ENCODE measurements at regions not wholly inside any gene's neighbourhood (a gene's known extent, or its start where the extent isn't known, plus 50 kb on each side); places are given as distances from the start of the nearest gene placed in this dataset.

- no peak for DNase-seq
These were observed 254.8 kb upstream of the IRX4 start for GRCh38 chr5:2137444-2138050.

DNA sequence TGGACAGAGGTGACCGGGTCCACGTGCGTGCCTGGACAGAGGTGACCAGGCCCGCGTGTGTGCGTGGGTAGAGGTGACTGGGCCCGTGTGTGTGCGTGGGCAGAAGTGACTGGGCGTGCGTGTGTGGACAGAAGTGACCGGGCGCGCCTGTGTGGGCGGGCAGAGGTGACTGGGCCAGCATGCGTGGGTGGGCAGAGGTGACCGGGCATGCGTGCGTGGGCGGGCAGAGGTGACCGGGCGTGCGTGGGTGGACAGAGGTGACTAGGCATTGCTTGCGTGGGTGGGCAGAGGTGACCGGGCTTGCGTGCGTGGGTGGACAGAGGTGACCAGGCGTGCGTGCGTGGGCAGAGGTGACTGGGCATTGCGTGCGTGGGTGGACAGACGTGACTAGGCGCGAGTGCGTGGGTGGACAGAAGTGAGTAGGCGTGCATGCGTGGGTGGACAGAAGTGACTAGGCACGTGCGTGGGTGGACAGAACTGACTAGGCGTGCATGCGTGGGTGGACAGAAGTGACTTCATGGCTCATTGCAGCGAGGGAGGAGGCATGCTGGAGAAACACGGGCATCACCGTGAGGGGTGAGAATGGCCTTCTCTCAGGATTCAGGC lies 254.1 kb upstream of the IRX4 start:
- peak in 1 of 2 experiments; percentile 3 for DNase-seq

- DNase-seq, result no peak
These were observed 253.1 kb upstream of the IRX4 start for GRCh38 chr5:2135833-2136232.

DNA sequence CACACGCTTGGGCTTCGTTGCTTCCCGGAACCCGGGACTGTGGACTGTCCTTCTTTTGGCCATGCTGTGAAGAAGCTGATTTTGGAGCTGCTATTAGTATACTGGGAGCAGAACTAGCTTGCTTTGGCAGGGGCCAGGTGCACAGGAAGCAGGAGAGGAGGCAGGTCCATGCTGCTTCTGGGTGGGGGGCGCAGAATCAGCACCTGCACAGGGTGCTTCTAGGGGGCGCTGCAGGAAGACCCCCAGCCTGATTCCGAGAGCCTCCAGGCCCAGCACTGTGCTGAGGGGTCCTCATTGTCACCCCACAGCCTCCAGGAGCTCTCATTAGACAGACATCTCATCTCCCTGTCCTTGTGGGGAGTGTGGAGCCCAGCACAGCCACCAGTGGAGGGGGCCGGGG lies 252.6 kb upstream of the IRX4 start:
- no peak for DNase-seq

DNA sequence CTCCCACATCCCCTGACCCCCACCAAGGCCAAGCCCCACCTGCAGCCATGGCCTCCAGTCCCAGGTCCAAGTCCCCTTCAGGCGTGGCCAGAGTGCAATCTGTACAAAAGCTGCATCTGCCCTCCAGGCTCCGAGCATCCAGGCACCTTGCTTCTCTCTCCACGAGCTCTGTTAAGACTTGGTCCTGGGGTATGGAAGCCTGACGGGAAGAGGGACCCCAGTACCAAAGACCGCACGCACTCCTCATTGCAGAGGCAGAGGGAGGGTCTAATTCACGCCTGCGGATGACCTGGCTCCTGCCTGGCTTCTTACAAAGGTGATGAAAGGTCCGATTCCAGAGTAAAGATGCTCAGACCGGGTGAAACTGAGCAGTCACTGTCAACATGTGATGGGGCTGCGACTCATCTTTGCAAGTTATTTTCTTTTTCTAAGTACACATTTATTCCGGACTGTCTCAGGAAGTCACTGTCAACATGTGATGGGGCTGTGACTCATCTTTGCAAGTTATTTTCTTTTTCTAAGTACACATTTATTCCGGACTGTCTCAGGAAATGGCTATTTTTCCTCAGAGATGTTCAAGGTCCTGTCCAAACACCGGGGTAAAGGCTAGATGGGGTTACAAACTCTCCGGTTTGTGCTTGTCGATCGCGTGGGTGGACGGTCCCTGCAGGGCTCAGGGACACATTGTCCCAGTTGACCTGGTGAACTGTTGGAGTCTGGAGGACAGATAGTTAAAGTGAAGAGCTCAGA lies 252.0 kb upstream of the IRX4 start:
- no peak for DNase-seq

DNA sequence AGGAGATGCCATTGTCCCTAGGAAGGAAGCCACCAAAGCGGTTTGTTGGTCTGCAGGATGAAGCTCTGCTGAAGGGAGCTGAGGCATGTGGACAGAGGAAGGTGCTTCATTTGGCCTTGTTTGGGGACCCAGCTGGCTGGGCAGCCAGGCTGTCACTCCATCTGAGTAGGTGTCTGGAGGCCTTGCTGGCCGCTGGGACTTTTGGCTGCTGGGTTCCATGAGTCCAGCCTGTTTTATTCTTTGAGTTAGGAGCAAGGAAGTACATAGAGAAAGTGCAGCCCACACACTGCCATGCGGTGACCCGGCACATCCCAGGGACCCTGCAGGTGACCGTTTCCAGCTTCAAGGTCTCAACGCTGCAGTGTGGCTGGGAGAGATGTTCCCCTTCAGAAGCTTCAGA lies 251.2 kb upstream of the IRX4 start:
- no peak for DNase-seq

GRCh38 chr5:2133080-2133479 lies 250.4 kb upstream of the IRX4 start:
- no peak for DNase-seq

- no peak for DNase-seq
These were observed 249.7 kb upstream of the IRX4 start for GRCh38 chr5:2132497-2132847.

DNA sequence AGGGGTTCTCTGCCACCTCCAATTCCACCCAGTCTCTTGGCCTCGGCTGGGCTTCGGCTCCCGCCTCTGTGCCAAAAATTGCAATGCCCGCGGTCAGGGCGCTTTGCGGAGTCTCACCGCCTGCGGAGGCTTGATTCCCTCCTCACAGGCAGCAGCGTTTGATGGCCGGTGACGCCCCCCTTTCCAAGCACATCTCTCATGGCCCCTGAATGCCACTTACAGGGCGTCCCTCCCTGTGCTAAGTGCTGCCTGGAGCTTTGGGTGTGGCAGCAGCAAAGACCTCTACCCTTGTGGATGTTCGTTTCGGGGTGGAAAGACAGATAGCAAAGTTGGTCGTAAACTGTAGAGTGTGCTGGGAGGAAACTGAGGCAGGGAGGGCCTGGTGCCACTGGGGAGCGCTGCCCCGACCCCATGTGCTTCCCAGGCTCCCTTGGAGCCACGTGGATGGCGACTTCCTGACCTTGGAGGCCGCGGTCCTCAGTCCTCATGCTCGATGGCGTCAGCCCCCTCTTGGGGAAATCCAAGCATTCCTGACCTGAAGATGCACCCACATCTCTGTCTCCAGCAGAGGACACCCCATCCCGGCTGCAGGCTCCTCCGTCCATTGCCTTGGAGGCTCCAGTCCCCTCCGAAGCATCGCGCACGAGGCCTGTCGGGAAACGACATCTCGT lies 249.2 kb upstream of the IRX4 start:
- no peak for DNase-seq

- DNase-seq, result no peak
These were observed 248.5 kb upstream of the IRX4 start for GRCh38 chr5:2131196-2131595.

DNA sequence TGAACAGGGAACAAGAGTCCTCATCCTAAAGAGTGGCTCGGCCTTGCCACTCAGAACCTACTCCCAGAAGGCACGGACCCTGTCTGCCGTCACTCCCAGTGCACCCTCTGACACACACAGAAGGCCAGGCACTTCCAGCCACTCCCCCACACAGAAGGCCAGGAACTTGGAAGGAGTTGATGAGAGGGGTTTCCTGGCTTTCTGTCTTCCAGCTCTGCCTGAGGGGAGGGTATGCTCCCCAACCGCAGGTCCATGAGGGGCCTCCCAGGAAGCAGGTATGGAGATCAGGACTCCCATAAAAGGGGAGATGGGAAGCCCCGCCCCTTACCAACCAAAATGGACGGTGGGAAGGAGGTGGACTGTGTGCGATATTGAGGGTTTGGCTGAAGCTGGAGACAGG lies 247.6 kb upstream of the IRX4 start:
- DNase-seq, result no peak

GRCh38 chr5:2129568-2130272 lies 247.0 kb upstream of the IRX4 start:
- DNase-seq, result no peak

GRCh38 chr5:2128686-2129355 lies 246.1 kb upstream of the IRX4 start:
- no peak for DNase-seq

DNA sequence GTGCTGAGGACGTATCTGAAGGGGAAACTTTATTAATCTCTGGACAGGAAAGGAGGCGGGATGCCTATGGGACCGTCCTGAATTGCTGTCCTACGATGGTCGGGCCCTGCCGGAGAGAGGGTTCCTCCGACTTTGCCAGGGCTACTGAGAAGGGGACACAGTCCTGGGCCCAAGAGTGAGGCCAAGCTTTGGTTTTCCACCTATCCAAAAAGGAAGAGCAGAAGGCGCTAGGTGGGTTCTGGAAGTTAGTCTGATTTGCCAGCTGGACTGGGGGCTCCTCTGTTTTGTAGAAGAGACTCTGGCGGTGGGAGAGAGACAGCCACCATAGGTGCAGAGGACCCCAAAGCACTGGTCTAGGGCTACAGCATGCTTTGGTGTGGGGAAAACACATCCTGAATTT lies 243.8 kb upstream of the IRX4 start:
- no peak for DNase-seq

- no peak for DNase-seq
These were observed 243.2 kb upstream of the IRX4 start for GRCh38 chr5:2125901-2126265.

DNA sequence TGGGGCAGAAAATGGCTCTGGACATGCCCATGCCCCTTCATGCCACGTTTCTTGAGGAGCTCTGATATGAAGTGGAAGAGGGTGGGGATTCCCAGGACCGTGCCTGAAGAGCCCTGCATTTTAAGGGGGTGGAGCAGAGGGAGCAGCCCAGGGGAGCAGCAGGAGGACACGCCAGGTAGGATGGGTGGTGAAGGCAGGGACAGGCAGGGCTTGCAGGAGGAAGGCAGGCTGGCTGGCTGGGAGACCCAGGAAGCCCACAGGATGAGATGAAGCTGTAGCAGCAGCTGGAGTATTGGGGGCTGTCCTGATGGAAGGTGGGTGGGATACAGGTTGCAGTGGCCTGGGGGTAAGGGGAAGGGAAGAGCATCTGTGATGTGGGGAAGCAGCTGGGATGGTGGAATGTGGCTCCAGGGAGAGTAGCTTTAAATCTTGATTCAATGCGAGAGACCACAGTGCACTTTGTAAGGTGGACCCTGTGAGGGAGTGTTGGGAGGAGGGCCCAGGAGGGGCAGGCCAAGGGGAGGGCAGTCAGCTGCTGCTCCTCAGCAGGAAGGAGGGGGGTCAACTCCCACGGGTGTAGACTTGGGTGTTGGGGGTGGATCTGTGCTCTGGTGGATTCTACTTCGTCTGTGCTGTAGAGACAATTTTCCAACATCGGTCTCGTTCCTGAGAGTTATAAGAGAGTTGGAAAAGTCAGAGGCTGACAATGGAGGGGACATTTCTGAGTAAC lies 242.6 kb upstream of the IRX4 start:
- no peak for DNase-seq

DNA sequence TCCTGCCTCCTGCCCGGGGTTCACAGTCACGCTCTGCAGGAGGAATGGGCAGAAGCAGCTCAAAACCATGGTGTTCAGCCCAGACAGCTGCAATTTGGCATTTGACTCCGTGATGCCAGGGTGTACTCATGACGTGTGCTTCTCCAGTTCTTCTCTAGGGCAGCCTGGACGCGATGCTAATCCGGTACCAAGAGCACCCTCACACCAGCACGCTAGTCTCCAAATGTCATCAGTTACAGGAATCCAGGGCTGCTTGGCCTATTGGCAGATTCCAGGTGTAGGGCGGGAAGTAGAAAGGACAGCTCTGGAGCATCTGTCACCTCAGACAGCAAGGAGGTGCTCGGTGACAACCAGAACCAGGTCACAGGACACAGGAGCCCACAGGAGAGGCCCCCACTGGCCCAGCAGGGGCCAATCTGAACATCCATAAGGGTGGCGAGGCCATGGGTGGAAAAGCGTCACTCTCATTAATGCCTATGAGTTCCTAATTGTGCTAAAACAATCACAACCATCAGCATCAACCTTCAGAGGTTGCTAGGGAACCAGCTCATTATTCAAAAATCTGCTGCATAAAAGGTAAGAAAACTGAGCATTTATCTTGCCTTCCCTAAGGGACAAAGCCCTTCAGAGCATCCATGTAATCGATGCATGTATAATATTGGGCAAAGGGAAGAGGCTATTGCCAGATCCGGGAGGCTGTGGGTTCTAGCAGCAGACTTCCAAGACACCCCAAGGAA lies 241.9 kb upstream of the IRX4 start:
- no peak for DNase-seq

DNA sequence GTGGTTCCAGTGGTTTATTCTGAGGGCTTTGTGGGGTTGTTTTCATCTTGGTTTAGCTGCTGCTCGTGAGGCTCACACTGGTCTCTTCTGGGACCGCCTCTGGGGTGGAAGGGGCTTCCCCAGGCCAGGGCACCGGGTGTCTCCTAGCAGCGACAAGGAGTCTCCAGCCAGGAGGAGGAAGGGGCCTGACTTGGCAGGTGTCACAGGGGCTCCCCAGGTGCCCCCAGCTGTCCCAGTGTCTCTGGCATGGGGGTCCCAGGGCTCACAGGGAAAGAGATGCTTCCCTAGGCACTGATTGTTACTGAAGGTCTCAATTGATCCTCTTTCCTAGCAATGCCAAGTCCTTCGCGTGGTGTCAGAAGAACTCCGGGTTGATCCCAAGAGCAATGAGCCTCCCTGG lies 241.1 kb upstream of the IRX4 start:
- DNase-seq, result no peak

- DNase-seq, result no peak
These were observed 237.6 kb upstream of the IRX4 start for GRCh38 chr5:2120361-2120760.

- no peak for DNase-seq
These were observed 236.8 kb upstream of the IRX4 start for GRCh38 chr5:2119573-2119972.

- no peak for DNase-seq
These were observed 230.8 kb upstream of the IRX4 start for GRCh38 chr5:2113348-2114131.
